Calu3 (cell line): ENCODE measurements at regions not wholly inside any gene's neighbourhood (a gene's known extent, or its start where the extent isn't known, plus 50 kb on each side); places are given as distances from the start of the nearest gene placed in this dataset.

Experiments
- BruUV-seq: library from RNA; stranded (reverse); fragments of 400-500 nt; replicated peaks from 2 replicates; lab custom pipeline; 2021; lab: Mats Ljungman, UMichigan
- CTCF ChIA-PET: fragments of 300-600 bp; sonication (Branson Sonifier 250); formaldehyde crosslinking; loops from one replicate; lab custom pipeline; 2022; ENCODE audit warnings: antibody characterized with exemption; lab: Charles Lee
- DNase-seq: peaks from one replicate; pipeline ENCODE4 v3.0.0; 2022
- H3K27ac Mint-ChIP-seq: one replicate; pipeline ENCODE4 v1.8.0; 2022; ENCODE audit warnings: mixed read lengths; ENCODE audit not compliant: unreplicated experiment
- H3K27me3 Mint-ChIP-seq: one replicate; pipeline ENCODE4 v1.8.0; 2022; ENCODE audit warnings: mixed read lengths; ENCODE audit not compliant: unreplicated experiment
- H3K36me3 Mint-ChIP-seq: one replicate; pipeline ENCODE4 v1.8.0; 2022; ENCODE audit warnings: mild to moderate bottlenecking, moderate library complexity, mixed read lengths; ENCODE audit not compliant: insufficient read depth, unreplicated experiment
- H3K4me1 Mint-ChIP-seq: one replicate; pipeline ENCODE4 v1.8.0; 2022; ENCODE audit warnings: mild to moderate bottlenecking, low read depth, mixed read lengths; ENCODE audit not compliant: unreplicated experiment
- H3K4me3 Mint-ChIP-seq: one replicate; pipeline ENCODE4 v1.8.0; 2022; ENCODE audit warnings: mild to moderate bottlenecking, low read depth, moderate library complexity, mixed read lengths; ENCODE audit not compliant: unreplicated experiment
- H3K9me3 Mint-ChIP-seq: one replicate; pipeline ENCODE4 v1.8.0; 2022; ENCODE audit warnings: low read depth, mixed read lengths; ENCODE audit not compliant: unreplicated experiment
- CTCF ChIP-seq: fragments of 200-600 bp; IDR thresholded peaks from one replicate; pipeline ENCODE4 v1.8.0; 2022; ENCODE audit warnings: antibody characterized with exemption; ENCODE audit not compliant: unreplicated experiment
- intact Hi-C: fragments of 100-400 bp; cut with micrococcal nuclease; formaldehyde crosslinking; loops from one replicate; pipeline ENCODE4 v1.10.0; 2022; ENCODE audit not compliant: unreplicated experiment

GRCh38 chr6:105570416-105570815, 167.5 kb upstream of the PREP start:
- intact Hi-C loops, result no loop called here
- Mint-ChIP-seq H3K4me1 (peaks cover 15% of the 10 kb centered on the region), H3K36me3 (no peaks in the 10 kb centered on the region), H3K27ac (no peak overlapping the region), H3K9me3 (no peaks in the 10 kb centered on the region), H3K4me3 (no peak overlapping the region), H3K27me3 (peaks cover 12% of the 10 kb centered on the region)
- DNase-seq, result no peak
- no peak for TF ChIP-seq CTCF
- CTCF ChIA-PET, result no interaction called here
- BruUV-seq, result no TSS peak

GRCh38 chr6:105569706-105570105, 166.8 kb upstream of the PREP start:
- DNase-seq, result no peak
- no peaks in the 10 kb centered on the region for H3K36me3 Mint-ChIP-seq
- H3K4me1 Mint-ChIP-seq, result peaks cover 15% of the 10 kb centered on the region
- H3K27me3 Mint-ChIP-seq, result peaks cover 12% of the 10 kb centered on the region
- H3K9me3 Mint-ChIP-seq, result peaks cover 1% of the 10 kb centered on the region
- CTCF ChIA-PET, result no interaction called here
- no peak for TF ChIP-seq CTCF
- H3K4me3 Mint-ChIP-seq, result no peak overlapping the region
- no TSS peak for BruUV-seq
- H3K27ac Mint-ChIP-seq, result no peak overlapping the region
- intact Hi-C loops, result no loop called here

GRCh38 chr6:105568751-105569150, 165.9 kb upstream of the PREP start:
- Mint-ChIP-seq H3K9me3 (peaks cover 7% of the 10 kb centered on the region), H3K36me3 (no peaks in the 10 kb centered on the region), H3K27ac (no peak overlapping the region), H3K27me3 (peaks cover 12% of the 10 kb centered on the region), H3K4me3 (no peak overlapping the region), H3K4me1 (peaks cover 15% of the 10 kb centered on the region)
- BruUV-seq, result no TSS peak
- intact Hi-C loops, result no loop called here
- no peak for TF ChIP-seq CTCF
- CTCF ChIA-PET, result no interaction called here
- DNase-seq, result no peak

DNA sequence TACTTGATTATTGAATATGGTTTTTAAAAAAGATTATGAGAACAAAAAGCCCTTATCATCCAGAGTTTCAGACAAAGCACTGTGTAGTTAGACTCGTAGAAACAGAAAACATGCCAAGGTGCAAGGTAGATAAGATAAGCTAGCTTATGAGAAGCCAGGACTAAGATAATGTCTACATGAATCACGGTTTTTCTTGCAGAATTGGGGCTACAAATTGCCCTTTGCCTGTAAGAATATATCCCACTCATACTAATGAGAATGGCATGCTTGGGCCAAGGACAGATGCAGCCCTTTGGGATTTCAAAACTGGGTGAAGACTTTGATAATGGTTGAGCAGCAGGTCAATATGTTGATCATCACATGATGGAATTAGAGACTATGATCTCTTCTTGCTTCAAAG, 165.3 kb upstream of the PREP start:
- H3K4me3 Mint-ChIP-seq, result no peak overlapping the region
- peaks cover 15% of the 10 kb centered on the region for H3K4me1 Mint-ChIP-seq
- no peak for TF ChIP-seq CTCF
- intact Hi-C loops, result no loop called here
- peaks cover 7% of the 10 kb centered on the region for H3K9me3 Mint-ChIP-seq
- no peaks in the 10 kb centered on the region for H3K36me3 Mint-ChIP-seq
- no peak for DNase-seq
- no peak overlapping the region for H3K27ac Mint-ChIP-seq
- no TSS peak for BruUV-seq
- H3K27me3 Mint-ChIP-seq, result peaks cover 12% of the 10 kb centered on the region
- CTCF ChIA-PET, result no interaction called here
